B cell (primary cell): ENCODE measurements at regions not wholly inside any gene's neighbourhood (a gene's known extent, or its start where the extent isn't known, plus 50 kb on each side); places are given as distances from the start of the nearest gene placed in this dataset.

Experiments used
- CTCF ChIP-seq: fragments of 200-600 bp; IDR thresholded peaks from one replicate; pipeline ENCODE4 v1.8.0; 2022; ENCODE audit warnings: antibody characterized with exemption, mild to moderate bottlenecking
- EZH2 ChIP-seq: IDR thresholded peaks from 2 replicates; pipeline ENCODE4 v1.6.1; 2012; ENCODE audit warnings: borderline replicate concordance, low read depth, mild to moderate bottlenecking, moderate library complexity, low read length; ENCODE audit not compliant: insufficient read depth, poor library complexity, severe bottlenecking

GRCh38 chr16:13684819-13685563, 235.0 kb upstream of the ERCC4 start:
- TF ChIP-seq CTCF (no peak), EZH2 (no peak)
